ENCODE measurements at regions not wholly inside any gene's neighbourhood (a gene's known extent, or its start where the extent isn't known, plus 50 kb on each side); places are given as distances from the start of the nearest gene placed in this dataset.

- TF ChIP-seq ZFX (IDR thresholded peaks at IDR 0.05) (no peak), CTCF (conservative IDR thresholded peaks at IDR 0.05) (no peak)
- H3K27ac ChIP-seq = no peak overlapping the region
Measured at GRCh38 chr1:228979774-228980173, 244.5 kb downstream of the RHOU start.

- H3K27ac ChIP-seq = no peak overlapping the region
- TF ChIP-seq CTCF (conservative IDR thresholded peaks at IDR 0.05) = no peak
- no peak for TF ChIP-seq ZFX (IDR thresholded peaks at IDR 0.05)
Measured at GRCh38 chr1:228980232-228980937, 245.1 kb downstream of the RHOU start.

- H3K27ac ChIP-seq = no peak overlapping the region
- TF ChIP-seq CTCF (conservative IDR thresholded peaks at IDR 0.05) (no peak), ZFX (IDR thresholded peaks at IDR 0.05) (no peak)
Measured at GRCh38 chr1:228982637-228983036, 247.4 kb downstream of the RHOU start.

GRCh38 chr1:228983231-228983660, 248.0 kb downstream of the RHOU start:
- H3K27ac ChIP-seq = no peak overlapping the region
- TF ChIP-seq CTCF (conservative IDR thresholded peaks at IDR 0.05) = no peak
- no peak for TF ChIP-seq ZFX (IDR thresholded peaks at IDR 0.05)

- H3K27ac ChIP-seq = no peak overlapping the region
- TF ChIP-seq CTCF (conservative IDR thresholded peaks at IDR 0.05) (no peak), ZFX (IDR thresholded peaks at IDR 0.05) (no peak)
Measured at GRCh38 chr1:228983661-228984060, 248.4 kb downstream of the RHOU start.

- H3K27ac ChIP-seq = no peak overlapping the region
- TF ChIP-seq CTCF (conservative IDR thresholded peaks at IDR 0.05) (no peak), ZFX (IDR thresholded peaks at IDR 0.05) (no peak)
Measured at GRCh38 chr1:228984107-228984506, 248.8 kb downstream of the RHOU start.

GRCh38 chr1:228984646-228985631, 249.7 kb downstream of the RHOU start:
- H3K27ac ChIP-seq = no peak overlapping the region
- no peak for TF ChIP-seq CTCF (conservative IDR thresholded peaks at IDR 0.05)
- no peak for TF ChIP-seq ZFX (IDR thresholded peaks at IDR 0.05)

All from C4-2B (cell line).